Mucosa of rectum (tissue), 2 donors: ENCODE measurements at regions not wholly inside any gene's neighbourhood (a gene's known extent, or its start where the extent isn't known, plus 50 kb on each side); places are given as distances from the start of the nearest gene placed in this dataset.
"Not testable (repeated sequence)": the region's sequence is repeated elsewhere in the genome, so short reads cannot be mapped to it uniquely, and the experiment has no call there.

ENCODE experiments used
- H3K27ac ChIP-seq, 2 donors: one replicate each; pipeline ENCODE4 v1.7.0; 2013; ENCODE audit warnings: inconsistent platforms in 2 of 2, low read depth in 2 of 2, low read length in 2 of 2
- H3K27me3 ChIP-seq, 2 donors: one replicate each; pipeline ENCODE4 v1.7.0; 2013; ENCODE audit warnings: low read length in 2 of 2; ENCODE audit not compliant: control insufficient read depth in 2 of 2, insufficient read depth in 2 of 2
- H3K36me3 ChIP-seq, 2 donors: one replicate each; pipeline ENCODE4 v1.7.0; 2013; ENCODE audit warnings: low read length in 2 of 2; ENCODE audit not compliant: control insufficient read depth in 2 of 2, insufficient read depth in 2 of 2
- H3K4me1 ChIP-seq, 2 donors: one replicate each; pipeline ENCODE4 v1.7.0; 2013; ENCODE audit warnings: low read length in 2 of 2, mild to moderate bottlenecking in 1 of 2; ENCODE audit not compliant: control insufficient read depth in 2 of 2, insufficient read depth in 2 of 2
- H3K4me3 ChIP-seq, 2 donors: one replicate each; pipeline ENCODE4 v1.7.0; 2013; ENCODE audit warnings: low read length in 2 of 2
- H3K9ac ChIP-seq, 2 donors: one replicate each; pipeline ENCODE4 v1.7.0; 2013; ENCODE audit warnings: low read length in 2 of 2, low read depth in 1 of 2, mild to moderate bottlenecking in 1 of 2
- H3K9me3 ChIP-seq, 2 donors: one replicate each; pipeline ENCODE4 v1.7.0; 2013; ENCODE audit warnings: low read length in 2 of 2; ENCODE audit not compliant: control insufficient read depth in 2 of 2
- donor health status: healthy.
- donor health status: Normal muscosa, but diverticular disease.

DNA sequence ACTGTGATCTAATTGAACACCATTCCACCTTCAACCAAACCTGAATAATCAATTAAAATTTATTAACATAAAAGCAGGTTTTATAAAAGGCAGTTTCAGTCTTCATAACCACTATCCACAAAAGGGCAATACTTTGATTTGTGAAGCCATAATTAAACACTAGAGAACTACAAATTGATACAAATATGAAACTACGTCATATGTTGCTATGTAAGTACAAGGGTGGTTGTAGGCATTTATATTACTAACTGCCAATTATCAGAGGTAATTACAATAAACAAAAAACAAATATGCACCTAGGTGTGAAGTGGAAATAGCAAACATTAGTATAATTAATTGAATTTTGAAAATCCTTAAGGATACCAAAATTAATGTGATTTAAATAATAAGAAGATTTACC lies 368.5 kb upstream of the PCDH15 start:
- no peaks in the 10 kb centered on the region for H3K36me3 ChIP-seq
- no peaks in the 10 kb centered on the region for H3K9me3 ChIP-seq
- H3K4me1 ChIP-seq, result no peaks in the 10 kb centered on the region
- no peak overlapping the region for H3K9ac ChIP-seq
- no peaks in the 10 kb centered on the region for H3K27me3 ChIP-seq
- no peak overlapping the region for H3K27ac ChIP-seq
- H3K4me3 ChIP-seq, result no peak overlapping the region

- Histone ChIP-seq H3K4me1 (no peaks in the 10 kb centered on the region), H3K27ac (no peak overlapping the region), H3K9me3 (no peaks in the 10 kb centered on the region), H3K9ac (no peak overlapping the region), H3K4me3 (no peak overlapping the region), H3K27me3 (no peaks in the 10 kb centered on the region), H3K36me3 (no peaks in the 10 kb centered on the region)
These were observed 367.3 kb upstream of the PCDH15 start for GRCh38 chr10:55168343-55168742.

- Histone ChIP-seq H3K27ac (no peak overlapping the region), H3K27me3 (no peaks in the 10 kb centered on the region), H3K4me3 (no peak overlapping the region), H3K9me3 (no peaks in the 10 kb centered on the region), H3K36me3 (no peaks in the 10 kb centered on the region), H3K4me1 (no peaks in the 10 kb centered on the region), H3K9ac (no peak overlapping the region)
These were observed 362.5 kb upstream of the PCDH15 start for GRCh38 chr10:55163388-55163979.

DNA sequence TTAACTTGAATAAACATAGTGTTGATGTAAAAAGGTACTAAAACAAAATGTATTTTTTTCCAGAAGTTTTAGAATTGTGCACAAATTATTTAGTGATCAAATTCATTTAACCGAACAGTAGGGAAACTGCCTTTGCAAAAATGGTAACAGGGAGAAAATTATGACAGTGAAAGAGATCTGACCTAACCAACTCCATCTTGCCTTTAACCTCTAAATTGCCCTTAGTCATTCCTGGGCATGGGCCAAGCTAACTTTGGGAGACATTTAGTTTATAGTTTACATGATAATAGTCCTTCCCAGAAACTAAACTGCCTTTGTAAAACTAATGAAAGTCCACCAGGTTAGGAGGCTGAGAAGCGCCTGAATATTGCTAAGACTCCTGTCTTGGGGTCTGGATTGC lies 361.3 kb upstream of the PCDH15 start:
- H3K9ac ChIP-seq, H3K36me3 ChIP-seq, H3K4me1 ChIP-seq, H3K9me3 ChIP-seq, H3K27ac ChIP-seq, H3K4me3 ChIP-seq, H3K27me3 ChIP-seq: not testable (repeated sequence)

- Histone ChIP-seq H3K9ac (no peak overlapping the region), H3K27ac (no peak overlapping the region), H3K4me1 (no peaks in the 10 kb centered on the region), H3K9me3 (no peaks in the 10 kb centered on the region), H3K36me3 (no peaks in the 10 kb centered on the region), H3K27me3 (no peaks in the 10 kb centered on the region), H3K4me3 (no peak overlapping the region)
These were observed 359.7 kb upstream of the PCDH15 start for GRCh38 chr10:55160655-55161283.

GRCh38 chr10:55158633-55159032 lies 357.6 kb upstream of the PCDH15 start:
- Histone ChIP-seq H3K4me3 (no peak overlapping the region), H3K4me1 (no peaks in the 10 kb centered on the region), H3K9me3 (no peaks in the 10 kb centered on the region), H3K27me3 (no peaks in the 10 kb centered on the region), H3K9ac (no peak overlapping the region), H3K36me3 (no peaks in the 10 kb centered on the region), H3K27ac (no peak overlapping the region)

DNA sequence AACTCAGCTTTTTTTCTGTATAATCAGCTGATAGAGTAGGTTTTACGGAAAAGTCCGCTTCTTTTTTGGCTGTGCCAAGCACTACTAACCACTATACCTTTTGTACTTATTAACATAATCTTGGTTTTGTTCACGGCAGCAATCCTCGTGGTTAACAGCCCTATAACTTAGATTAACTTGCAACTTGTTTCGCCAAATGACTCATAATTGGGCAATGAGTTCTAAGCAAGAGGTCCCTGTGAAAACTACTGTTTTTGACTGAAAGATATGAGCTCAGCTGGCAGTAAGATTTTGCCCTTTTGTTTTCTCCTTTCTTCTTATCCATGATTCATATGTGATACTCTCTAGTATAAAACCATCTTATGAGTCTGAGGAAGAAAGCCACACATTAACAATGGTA lies 345.0 kb upstream of the PCDH15 start:
- Histone ChIP-seq H3K4me1 (no peaks in the 10 kb centered on the region), H3K9ac (no peak overlapping the region)

GRCh38 chr10:55144001-55144400 lies 343.0 kb upstream of the PCDH15 start:
- Histone ChIP-seq H3K36me3 (no peaks in the 10 kb centered on the region), H3K27ac (no peak overlapping the region), H3K9ac (no peak overlapping the region), H3K4me3 (no peak overlapping the region), H3K27me3 (no peaks in the 10 kb centered on the region), H3K4me1 (no peaks in the 10 kb centered on the region), H3K9me3 (no peaks in the 10 kb centered on the region)

More for the DNA sequence above, 345.0 kb upstream of the PCDH15 start:
- H3K27me3 ChIP-seq, result no peaks in the 10 kb centered on the region
- no peaks in the 10 kb centered on the region for H3K36me3 ChIP-seq
- no peaks in the 10 kb centered on the region for H3K9me3 ChIP-seq
- H3K4me3 ChIP-seq, result no peak overlapping the region
- no peak overlapping the region for H3K27ac ChIP-seq

GRCh38 chr10:55141892-55142291 lies 340.9 kb upstream of the PCDH15 start:
- H3K9ac ChIP-seq, result no peak overlapping the region
- no peaks in the 10 kb centered on the region for H3K36me3 ChIP-seq
- no peak overlapping the region for H3K4me3 ChIP-seq
- H3K27me3 ChIP-seq, result no peaks in the 10 kb centered on the region
- no peaks in the 10 kb centered on the region for H3K4me1 ChIP-seq
- H3K9me3 ChIP-seq, result no peaks in the 10 kb centered on the region
- H3K27ac ChIP-seq, result no peak overlapping the region

DNA sequence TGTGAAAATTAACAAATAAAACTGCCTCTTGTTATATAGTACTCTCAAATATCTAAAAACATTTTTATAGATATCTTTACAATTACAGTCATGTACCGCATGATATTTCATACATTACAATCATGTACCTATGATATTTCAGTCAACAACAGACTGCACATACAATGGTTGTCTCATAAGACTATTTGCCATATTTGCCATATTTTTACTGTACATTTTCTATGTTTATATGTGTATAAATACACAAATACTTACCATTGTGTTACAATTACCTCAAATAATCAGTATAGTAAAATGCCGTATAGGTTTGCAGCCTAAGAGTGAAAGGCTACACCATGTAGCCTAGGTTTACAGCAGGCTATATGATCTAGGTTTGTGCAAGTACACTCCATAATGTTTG lies 336.0 kb upstream of the PCDH15 start:
- Histone ChIP-seq H3K4me3 (no peak overlapping the region), H3K27ac (no peak overlapping the region), H3K27me3 (no peaks in the 10 kb centered on the region), H3K4me1 (no peaks in the 10 kb centered on the region), H3K9me3 (no peaks in the 10 kb centered on the region), H3K36me3 (no peaks in the 10 kb centered on the region), H3K9ac (no peak overlapping the region)
